Prostate gland (tissue), 2 donors: ENCODE measurements at regions not wholly inside any gene's neighbourhood (a gene's known extent, or its start where the extent isn't known, plus 50 kb on each side); places are given as distances from the start of the nearest gene placed in this dataset.

Source experiments
- CTCF ChIP-seq, 4 experiments: fragments of 200-600 bp in 2 of 4; fragments of 450-650 bp in 2 of 4; sonication (generic) in 2 of 4; IDR thresholded peaks; 1 replicate in 3 of 4; 2 replicates in 1 of 4; pipeline ENCODE4 v1.5.1; 2016 to 2019; ENCODE audit warnings: antibody characterized with exemption in 4 of 4, mild to moderate bottlenecking in 2 of 4, moderate library complexity in 2 of 4
- POLR2A ChIP-seq: fragments of 450-650 bp; IDR thresholded peaks from one replicate; pipeline ENCODE4 v1.6.1; 2016; ENCODE audit warnings: antibody characterized with exemption, mild to moderate bottlenecking
- POLR2AphosphoS5 ChIP-seq: sonication (generic); formaldehyde crosslinking; IDR thresholded peaks from one replicate; pipeline ENCODE4 v1.6.1; 2017; ENCODE audit warnings: antibody characterized with exemption

- TF ChIP-seq CTCF (IDR thresholded peaks at IDR 0.05) (no peak), POLR2A (no peak), POLR2AphosphoS5 (no peak)
Measured at GRCh38 chr13:31684466-31684865, 54.9 kb upstream of the RXFP2 start.
